ENCODE measurements at regions not wholly inside any gene's neighbourhood (a gene's known extent, or its start where the extent isn't known, plus 50 kb on each side); places are given as distances from the start of the nearest gene placed in this dataset.

DNA sequence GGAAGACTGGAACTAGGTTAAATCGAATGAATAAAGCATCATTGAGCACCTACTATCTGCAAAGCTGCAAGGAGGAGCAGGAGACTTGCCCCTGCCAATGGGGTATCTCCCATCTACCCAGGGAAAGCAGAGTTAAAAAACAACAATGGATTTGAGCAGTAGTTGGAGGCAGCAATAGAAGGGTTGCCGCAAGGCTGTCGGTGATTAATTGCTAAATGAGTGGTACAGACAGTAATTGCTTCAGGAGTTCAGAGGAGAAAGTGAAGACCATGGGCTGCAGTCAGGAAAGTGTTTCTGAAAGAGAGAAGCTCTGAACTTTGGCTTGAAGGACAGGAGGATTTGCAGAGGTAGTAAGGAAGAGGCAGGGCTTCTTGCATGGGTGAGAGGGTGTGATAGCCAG is 152.9 kb downstream of the ACTL8 start:
- no peak for DNase-seq

DNA sequence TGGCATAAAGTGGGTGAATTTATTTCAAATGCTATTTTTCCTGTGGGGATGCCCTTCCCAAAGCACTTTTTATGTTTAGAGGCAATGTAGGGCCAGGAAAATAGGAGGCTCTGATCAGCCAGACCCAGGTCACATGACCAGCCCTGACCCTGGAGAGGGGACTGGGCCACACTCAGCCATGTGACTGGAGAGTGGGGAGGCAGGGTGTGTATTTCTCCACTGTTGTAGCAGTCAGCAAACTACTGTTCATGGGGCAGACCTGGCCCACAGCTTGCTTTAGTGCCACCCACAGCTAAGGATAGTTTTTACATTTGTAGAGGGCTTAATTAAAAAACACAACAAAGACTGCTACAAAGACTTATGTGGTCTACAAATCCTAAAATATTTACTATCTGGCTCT is 153.8 kb downstream of the ACTL8 start:
- DNase-seq: no peak

DNA sequence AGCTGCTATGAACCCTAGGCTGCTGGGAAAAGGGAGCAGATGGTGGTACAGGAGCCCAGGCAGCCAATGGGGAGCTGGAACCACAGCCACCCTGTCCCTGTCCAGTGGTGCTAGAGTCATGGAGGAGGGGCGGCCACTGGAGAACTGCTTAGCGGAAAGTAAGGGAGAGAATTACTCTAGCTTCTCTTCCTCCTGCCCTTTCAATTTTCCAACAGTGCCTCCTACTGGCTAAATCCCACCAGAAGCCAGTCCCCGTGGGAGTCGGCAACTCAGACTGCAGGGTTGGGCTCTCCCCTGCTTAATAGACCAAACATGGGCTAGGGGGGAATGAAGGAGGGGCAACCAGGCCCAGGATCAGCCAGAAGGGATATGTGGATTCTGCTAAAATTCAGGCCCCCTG is 154.5 kb downstream of the ACTL8 start:
- no peak for DNase-seq

DNA sequence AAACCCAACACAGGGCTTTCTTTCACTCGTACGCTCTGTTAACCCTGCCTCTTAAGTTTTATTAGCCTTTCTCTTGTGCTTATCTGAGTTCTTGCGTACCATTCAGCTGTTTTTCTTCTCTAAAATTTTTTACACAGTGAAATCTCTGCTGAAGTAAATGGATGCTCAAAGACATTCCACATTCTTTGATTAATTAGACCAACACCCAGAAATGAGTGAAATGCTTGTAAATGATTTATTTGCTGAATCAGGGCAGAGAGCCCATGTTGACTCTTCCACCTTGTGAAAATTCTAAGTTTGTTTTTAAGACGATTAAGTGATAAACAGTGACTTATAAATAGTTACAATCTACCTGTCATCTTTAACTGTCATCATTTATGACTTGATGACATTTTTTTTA is 156.7 kb downstream of the ACTL8 start:
- DNase-seq: no peak

DNA sequence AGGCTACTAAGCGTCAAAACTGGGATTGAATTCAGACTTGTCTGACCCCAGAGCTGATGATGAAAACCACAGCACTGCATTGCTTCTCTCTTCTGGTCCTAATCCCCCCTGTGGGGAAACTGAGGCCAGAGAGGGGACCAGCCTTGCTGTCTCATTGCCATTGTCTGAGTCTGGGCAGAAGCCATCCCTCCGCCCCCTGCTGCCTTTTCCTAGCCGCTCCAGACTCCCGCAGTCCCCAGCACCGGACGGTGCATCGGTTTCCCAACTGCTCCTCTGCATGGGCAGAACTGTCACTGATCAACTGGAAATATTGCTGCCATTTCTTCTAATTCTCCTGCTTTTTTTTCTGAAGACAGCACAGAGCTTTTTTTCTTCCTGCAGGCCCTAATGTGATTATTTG is 157.4 kb downstream of the ACTL8 start:
- no peak for DNase-seq

DNA sequence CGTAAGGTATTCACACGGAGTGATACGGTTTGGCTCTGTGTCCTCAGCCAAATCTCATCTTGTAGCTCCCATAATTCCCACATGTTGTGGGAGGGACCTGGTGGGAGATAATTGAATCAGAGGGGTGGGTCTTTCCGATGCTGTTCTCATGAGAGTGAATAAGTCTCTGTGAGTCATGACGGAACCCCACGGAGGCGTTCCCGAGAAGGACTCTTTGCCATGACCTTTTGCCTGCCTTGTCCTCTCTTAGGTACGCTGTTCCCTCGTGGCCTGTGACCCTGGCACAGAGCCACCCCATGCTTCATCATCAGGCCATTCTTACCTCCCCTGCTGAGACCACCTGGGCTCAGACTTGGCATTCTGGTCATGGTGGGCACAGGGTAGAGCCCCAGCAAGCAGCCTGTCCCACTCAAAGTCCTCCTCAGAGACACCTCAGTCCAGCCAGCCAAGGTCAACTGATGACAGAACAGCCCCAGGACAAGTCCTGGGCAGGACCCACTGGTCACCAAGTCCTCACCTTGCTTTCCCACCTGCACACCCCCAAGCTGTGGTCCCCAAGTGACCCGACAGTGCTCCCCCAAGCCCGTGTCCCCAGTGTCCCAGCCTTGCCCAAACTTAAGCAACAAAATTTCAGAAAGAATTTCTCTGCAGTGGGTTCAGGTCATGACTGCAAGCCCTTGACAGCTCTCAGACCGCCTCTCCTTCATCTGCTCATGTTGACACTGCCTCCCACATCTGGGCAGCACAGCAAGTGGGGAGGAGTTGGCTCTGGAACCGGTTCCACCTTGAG is 158.4 kb downstream of the ACTL8 start:
- no peak for DNase-seq

DNA sequence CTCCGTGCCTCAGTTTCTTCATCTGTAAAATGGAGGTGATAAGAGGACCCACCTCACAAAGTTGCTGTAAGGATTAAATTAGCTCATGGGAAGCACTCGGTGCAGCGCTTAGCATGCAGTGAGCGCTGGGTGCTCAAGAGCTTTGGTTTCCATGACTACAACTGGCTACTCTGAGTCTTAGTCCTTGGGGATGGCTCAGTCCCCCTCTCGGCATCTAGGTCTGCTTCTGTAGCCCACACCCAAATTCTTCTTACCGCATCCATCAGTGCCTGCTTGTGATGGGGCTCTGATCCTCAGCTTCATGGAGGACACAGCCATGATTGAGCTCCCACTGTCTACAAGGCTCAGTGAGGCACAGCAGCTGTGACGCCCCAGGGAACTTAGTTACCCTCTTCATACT is 159.0 kb downstream of the ACTL8 start:
- DNase-seq: no peak

DNA sequence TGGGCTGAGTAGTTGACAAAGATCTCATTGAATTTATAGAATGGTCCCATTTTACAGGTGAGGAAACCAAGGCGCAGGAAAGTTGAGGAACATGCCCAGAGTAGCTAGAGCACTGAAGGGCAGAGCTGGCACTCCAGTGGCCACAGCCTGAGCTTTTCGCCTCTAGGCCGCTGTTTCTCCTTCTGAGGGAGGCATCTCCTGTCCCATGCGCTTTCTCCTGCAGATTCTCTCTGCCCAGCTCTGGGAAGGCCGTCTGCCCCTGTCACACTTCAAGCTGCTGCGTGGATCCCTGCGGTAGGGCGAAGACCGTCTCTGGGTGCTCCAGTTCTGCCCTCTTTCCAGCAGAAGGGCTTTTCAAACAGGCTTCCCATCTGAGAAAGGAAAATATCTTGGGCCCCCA is 159.9 kb downstream of the ACTL8 start:
- no peak for DNase-seq

DNA sequence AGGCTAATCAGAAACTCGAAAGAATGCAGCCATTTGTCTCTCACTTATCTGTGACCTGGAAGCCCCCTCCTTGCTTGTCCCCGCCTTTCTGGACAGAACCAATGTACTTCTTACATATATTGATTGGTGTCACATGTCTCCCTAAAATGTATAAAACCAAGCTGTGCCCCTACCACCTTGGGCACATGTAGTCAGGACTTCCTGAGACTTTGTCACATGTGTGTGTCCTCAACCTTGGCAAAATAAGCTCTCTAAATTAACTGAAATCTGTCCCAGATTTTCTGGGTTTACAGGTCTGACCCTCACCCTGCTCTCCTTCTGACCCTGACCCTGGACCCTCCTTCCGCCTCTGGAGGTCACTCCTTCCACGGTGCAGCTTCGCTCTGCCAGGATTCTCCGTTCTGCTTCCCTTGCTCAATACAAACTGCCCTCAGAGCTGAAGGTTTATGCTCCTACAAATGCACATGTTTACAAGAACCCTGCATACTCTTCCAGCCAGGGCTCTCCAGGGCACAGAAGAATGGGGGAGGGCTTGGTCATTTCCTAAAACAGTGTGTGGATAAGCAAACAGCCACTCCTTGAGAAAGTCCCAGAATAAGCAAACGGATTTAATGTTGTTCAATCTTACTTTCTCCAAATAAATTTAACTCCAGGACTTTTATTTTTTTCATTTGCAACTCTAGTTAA is 160.5 kb downstream of the ACTL8 start:
- DNase-seq: no peak

DNA sequence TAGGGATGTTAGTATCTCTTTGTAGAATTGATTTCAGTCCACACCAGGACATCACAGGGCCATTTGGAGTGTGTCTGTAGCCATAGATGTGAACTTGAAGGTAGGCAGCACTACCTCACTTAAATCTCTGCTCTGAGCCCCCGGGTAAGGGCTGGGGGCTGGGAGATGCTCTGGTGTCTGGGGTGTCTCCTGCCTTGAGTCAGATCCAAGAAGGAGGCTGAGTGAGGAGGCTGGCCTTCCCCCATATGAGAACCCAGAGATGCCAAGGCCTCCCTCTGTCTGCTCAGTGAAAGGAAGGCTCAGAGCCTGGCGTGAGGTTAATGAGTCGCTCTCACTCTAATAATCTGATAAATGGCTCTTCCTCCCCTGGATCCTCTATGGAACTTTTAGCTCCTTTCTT is 161.6 kb downstream of the ACTL8 start:
- no peak for DNase-seq

DNA sequence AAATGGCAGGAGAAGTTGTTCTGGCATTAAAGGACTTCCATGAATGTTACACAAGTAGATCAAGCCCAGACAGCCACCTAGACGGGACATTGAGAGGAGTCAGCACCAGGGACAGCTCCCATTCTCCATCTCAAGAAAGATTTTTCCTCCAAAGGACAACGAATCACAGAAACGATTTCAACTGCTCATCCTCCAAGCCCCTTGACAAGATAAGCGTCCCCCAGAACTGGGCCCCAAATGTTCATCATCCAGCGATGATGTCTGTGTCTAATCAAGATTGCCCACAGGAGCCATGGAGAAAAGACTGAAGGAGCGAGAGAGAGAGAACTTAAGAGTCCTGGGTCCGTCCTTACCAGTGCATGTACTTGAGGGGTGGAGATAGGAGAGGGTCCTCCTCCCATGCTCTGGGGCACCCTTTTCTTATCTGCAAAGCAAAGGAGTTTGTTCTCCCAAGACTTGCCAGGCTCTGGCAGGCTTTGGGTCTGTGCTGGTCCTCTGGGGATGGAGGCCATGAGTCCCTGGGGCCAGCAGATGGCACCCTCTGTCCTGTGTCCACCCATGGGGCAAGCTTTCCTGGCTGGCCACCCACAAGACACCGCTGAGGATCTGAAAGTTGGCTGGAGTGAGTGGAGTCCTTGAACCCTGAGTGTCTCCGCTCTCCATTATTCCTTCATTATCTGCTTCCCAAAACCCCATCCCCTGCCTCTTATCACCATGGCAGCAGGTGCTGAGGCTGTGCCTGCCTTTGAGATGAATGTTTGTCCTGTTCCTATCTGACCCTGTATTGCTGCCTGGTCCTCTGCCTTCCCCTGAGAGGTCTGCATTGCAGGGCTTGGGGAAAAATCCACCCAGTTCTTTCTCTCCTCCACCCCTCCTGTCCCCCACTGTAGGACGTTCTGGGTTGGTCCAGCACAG is 164.6 kb downstream of the ACTL8 start:
- peak; percentile 13 for DNase-seq

DNA sequence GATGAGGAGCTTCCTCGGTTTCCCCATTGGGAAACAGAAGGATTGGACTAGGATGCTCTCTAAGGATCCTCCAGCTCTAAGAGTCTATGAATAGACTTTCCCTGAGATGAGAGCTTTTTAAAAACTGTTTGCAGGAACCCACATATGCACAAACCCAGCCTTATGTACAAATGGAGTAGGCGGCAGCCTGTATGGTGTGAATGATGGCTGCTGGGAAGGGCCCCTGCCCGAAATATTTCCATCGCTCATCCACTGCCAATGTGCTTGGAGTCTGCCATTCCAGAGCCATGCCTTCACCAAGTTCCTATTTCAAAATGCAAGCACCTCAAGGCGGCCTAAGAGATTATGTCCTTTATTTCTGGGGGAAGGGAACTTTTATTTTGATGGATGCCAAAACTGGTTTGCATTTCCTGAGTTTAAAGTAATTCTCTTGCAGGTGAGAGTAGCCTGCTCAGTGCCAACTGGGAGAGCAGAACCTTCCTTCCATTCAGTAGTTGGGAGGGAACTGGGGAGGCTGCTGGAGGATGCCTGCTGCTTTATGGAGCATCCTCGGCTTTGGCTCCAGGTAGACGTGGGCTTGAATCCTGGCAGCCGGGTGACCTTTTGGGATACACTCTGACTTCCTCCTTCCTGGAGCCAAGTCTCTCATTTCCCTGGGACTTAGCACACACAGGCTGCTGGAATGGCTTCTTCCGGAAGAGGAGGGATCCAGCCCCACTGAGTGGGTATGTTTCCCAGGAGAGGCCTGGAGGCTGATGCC is 165.9 kb downstream of the ACTL8 start:
- DNase-seq: no peak

DNA sequence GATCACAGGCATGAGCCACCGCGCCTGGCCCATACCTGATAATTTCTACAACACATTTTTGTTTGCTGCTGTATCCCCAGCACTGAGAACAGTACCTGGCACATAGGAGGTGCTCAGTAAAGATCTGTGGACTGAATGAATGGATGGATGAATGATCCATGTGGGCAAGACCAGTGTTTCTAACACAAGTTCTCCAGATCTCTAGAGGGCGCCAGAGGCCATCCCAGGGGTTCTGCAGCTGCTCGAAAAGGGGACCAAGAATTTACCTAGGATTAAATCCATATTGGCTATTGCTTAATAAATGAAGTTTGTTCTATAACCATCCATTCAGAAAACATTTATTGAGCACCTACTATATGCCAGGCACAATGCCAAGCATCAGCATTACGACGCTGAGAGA is 167.7 kb downstream of the ACTL8 start:
- DNase-seq: peak; percentile 2

DNA sequence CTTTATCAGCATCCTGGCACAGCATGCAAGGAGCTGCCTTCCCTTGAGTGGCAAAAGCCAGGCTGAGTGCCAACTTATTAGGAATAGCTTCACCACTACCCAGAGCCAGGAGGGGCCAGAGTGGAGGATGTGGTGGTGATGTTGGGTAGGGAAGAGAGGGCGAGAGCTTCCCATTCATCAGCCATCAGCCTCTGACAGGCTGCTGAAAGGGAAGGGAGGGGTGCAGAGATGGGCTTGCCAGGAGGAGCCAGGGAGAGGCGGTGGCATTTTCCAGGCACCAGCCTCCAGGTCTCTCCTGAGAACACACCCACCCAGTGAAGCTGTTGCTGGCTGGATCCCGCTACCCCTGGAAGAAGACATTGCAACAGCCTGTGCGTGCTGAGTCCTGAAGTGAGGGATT is 168.5 kb downstream of the ACTL8 start:
- DNase-seq: no peak

DNA sequence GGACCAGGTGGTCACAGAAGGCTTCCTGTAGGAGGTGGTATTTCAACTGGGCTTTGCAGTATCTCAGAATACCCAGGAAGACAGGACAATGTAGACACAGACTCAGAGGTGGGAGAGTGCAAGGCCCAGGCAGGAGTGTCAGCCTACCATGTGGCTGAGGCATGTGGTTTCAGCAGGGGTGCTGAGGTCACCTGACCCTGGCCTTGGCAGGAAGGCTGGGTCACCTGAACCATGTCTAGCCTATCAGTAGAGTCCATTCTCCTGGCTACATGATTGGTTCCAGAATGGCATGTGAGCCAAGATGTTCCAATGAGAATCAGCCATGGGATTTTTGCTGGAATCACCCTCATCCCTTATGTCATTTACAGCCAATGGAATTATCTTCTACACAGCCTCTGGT is 169.4 kb downstream of the ACTL8 start:
- DNase-seq: no peak

DNA sequence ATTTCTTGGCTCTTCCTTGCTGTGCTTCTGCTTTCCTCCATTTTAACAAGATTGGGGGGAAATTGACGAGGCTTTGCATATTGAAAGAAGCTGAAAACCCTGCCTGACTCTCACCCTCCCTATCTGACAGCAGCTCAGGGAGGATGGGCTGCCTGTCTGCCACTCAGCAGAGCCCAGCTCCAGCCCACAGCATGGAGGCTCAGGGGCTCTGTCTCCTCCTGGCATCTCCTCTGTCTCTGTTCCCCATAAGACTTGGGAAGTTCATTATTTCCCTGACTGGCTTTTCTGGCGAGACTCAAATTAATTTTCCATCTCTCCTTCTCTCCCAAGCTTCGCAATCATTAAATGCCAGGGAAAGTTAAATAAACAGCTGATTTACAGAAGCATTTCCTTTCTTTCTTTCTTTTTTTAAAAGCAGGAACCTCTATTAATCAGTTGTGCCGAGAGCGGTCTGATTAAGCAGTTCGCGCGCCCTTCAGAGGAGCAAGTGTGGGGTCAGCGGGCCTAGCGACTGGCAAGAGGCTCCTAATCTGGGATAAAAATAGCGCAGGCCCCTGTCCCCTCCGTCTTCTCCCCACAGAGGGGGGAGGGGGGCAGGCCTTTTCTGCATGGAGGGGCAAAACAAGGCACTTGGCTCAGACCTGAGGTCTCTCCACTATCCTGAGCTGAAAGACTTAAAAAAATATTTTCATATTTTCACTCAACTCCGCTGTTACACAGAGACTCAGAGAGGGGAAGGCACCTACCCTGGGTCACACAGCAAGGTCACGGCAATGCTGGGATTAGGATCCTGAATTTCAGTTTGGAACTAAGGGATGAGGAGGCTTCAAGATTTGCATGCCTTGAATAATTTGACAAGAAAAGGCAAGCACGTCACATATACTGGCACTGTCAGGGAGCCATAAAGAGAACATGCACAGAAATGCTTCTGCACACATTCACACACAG is 170.4 kb downstream of the ACTL8 start:
- DNase-seq: no peak

DNA sequence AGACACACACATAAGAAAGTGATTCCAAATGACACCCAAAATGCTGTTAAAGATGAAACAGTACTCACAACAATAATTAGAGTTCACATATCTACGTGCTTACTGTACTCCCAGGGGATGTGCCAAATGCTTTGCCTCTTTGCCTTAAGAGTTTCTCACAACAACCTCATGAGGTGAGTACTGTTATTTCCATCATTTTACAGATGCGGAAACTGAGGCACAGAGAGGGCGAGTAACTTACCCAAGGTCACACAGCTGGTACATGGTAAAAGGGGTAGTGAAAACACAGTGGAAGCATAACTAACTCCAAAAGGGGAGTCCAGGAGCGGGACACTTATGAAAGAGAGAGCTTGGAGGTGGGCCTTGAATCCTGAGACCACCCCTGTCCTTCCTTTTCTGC is 171.8 kb downstream of the ACTL8 start:
- no peak for DNase-seq

DNA sequence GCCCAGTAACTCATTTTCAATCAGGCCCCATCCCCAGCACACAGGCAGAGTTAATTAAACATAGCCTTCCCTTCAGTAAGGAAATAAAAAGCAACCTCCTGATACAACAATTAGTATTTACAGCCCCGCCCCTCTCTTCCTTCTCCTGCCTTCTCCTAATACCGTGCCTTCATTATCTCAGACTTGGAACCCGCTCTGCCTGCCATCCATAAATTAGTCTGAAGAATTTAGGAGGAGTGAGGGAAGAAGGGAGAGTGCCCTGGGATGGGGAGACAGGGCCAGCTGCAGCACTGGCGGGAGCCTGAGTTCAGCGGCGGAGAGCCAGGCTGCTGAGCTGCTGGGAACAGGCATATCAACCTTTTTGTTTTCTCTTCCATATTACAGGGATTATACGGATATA is 172.8 kb downstream of the ACTL8 start:
- no peak for DNase-seq

DNA sequence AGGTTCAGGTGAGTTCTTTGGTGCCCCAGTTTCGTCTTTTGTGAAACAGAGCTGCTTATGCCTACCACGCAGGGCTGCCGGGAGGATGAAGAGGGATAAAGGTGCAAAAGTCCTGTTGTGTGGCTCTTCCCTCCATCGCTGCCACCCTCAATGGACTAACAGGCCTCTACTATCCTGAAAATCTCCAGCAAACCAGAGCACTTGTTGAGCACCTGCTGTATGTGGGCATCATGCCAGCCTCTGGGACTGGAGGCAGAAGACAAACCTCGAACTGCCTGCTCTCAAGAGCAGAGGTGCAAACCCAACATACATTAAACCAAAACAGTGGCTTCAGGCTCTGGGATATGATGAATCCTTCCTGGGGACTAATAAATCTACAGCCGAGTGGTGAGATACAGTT is 174.1 kb downstream of the ACTL8 start:
- no peak for DNase-seq

DNA sequence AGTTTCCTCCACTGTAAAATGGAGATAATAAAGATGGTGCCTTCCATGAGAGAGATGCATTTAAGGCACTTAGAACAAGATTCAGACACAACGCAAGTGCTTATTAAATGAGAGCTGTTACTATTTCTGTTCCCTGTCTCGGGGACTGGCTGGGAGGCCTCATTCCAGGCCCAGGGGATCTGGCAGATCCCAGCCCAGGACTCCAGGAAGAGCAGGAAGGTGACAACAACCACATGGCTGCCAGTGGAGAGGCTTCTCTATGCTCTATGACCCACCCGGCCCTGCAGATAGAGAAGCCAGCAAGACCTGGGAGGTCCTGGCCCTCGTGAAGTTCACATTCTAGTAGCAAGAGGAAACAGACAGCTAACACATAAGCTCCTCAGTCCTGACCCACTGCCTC is 175.5 kb downstream of the ACTL8 start:
- DNase-seq: no peak

DNA sequence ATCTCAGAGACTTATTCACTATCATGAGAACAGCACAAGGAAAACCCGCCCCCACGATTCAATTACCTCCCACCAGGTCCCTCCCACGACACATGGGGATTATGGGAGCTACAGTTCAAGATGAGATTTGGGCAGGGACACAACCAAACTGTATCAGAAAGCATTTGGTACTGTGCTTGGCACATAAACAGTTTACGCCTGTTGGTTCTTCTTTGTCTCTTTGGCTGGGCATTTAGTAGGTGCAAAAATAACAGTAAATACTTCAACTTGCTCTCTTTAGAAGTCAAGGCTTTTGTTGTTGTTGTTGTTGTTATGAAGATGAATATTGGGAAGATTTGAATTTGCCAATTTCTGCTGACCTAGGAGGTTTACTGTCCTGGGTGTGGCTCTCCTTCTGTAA is 175.4 kb upstream of the IGSF21 start:
- no peak for DNase-seq

DNA sequence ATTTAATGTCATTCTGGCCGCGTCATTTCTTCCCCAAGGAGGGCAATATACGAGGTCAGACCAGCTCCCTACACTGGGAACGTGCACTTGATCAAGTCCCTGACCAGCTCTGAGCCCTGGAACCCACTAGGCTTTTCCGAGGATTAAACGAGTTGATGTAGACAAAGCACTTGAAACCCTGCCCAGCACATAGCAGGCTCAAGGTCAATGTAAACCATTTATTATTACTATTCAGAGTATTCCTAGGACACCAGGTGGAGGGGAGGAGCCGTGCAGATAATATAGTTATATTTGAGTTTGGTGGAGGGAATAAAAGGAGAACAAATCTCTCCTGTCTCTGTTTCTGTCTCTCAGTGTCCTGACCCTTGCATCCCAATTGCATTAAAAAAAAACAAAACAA is 174.1 kb upstream of the IGSF21 start:
- DNase-seq: no peak
